NCI-H82 treated with DMSO at 0.1 percent for 48 hours (cell line): ENCODE measurements at regions not wholly inside any gene's neighbourhood (a gene's known extent, or its start where the extent isn't known, plus 50 kb on each side); places are given as distances from the start of the nearest gene placed in this dataset.

Experiments
- DNase-seq: peaks from one replicate; lab custom pipeline; 2025; ENCODE audit not compliant: unreplicated experiment; lab: John Stamatoyannopoulos, UW

GRCh38 chr2:126792993-126793392 is 105.7 kb upstream of the TEX51 start:
- DNase-seq = no peak

DNA sequence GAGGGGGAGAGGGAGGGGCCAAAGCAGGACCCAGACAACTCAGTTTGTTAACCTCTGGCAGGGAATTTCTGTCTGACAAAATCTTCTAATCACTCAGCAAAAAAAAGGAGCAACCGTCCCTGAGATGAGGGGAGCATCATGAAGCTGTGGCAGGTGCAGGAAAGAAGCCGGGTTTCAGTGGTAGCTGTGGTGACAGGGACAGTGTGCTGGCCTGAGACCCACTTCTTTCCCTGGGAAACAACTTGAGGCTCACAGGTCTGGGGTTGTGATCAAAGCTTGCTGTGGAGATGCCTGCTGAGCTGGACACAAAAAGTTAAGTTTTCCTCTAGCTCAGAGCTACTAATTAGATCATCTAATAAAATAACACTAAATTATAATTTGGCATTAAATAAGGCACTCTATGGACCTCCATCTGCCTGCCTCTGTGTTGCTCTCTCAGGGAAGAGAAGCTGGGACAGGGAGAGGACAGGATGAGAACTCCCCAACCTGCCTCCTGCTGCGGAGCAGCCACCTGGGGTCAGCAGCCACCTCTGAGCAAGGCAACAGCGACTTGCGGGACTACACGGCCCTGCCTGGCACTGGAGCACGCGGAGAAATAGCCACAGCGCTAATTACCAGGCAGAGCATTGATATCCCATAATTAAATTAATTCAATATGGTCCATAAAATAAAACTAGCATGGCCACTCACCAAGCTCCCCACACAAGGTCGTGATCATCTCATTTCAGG is 104.6 kb upstream of the TEX51 start:
- no peak for DNase-seq

- DNase-seq = no peak
Measured at GRCh38 chr2:126795656-126796055, 103.0 kb upstream of the TEX51 start.

DNA sequence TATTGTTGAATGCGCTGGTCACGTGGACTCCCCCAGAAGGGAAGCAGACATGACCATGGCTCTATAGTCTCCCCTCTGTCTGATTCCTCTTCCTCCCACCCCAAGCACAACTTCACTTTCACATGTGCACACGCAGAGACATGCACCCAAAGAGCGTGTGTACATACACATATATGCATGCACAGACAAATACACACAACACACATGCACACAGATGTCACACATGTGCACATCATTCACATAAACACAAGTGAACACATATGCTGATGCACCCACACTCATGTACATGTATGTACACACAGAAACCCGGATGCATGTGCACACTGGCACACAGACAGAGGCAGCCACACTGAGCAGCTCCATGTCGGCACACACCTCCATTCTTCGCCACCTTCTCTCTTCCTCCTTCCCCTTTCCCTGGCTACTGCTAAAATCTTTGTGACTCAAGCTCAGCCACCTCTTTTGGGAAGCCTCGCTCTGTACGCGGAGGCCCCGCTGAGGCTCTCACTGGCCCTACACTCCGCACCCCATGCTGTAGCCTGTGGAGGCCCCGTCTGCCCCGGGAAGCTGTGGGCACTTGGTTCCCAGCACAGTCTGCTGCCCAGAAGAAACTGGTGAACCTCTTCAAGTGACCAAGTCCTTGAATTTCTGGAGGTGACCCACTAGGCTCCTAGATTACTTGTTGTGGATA is 101.6 kb upstream of the TEX51 start:
- DNase-seq = no peak

DNA sequence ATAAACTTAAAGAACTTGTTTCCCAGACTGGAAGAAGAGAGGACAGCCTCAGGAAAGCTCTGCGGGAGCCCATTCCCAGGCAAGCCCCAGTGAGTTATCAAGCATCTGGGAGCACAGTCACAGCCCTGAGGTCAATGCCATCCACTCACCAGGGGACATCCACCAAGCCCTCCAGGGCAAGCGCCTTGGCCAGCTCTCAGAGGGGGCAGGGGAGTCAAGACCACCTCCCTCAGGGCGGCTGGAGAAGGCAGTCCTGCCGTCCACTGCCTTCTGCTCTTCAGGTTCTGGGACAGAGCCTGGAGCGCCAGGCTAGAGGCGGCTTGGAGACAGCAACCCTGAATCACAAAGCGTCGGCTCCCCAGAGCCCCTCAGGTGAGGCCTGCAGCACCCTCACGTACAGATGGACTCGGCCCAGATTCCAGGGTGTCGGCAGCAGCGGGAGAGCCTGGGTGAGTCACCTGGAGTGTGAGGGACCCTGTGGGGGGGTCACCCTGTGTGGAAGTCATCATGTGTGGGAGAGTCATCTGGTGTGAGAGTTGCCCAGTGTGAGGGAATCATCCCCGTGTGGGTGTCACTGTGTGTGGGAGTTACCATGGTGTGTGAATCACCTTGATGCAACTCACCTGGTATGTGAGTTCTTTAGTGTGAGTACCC is 100.9 kb upstream of the TEX51 start:
- DNase-seq = no peak

GRCh38 chr2:126798276-126799140 is 100.2 kb upstream of the TEX51 start:
- no peak for DNase-seq

DNA sequence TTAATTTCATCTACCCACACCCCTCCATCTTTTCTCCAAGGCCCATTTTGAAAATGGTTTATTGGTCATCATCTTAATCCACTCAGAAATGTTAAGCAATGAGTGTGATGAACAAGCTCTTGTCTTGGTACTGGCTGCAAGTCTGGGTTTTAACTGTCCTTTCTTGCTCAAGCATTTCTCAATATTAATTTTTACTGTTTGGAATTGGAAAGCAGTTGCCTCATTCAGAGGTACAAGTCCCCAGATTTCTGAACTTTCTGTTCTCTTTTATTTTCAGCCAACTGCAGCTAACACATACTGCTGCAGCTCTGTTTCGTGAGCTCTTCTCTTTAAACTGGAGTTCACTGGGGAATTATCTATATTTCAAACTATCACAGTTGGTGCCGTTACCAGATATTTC is 99.4 kb upstream of the TEX51 start:
- no peak for DNase-seq

DNA sequence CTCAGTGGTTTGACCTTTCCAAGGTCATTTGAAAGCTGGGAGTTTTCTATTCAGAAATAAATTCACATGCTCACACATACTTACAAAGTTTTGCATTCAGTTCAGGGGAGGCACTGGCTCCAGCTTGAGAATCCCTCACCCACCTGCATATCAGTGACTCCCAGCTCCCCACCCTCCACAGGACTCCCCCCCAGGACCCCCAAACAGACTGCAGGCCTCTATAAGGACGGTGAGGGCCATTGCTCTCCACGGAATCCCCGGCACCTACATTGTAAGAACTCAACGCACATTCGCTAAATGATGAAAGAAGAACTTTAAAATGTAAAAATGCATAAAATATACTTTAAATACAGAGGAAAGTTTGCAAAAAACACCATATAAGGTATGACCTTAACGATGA is 97.2 kb upstream of the TEX51 start:
- no peak for DNase-seq

DNA sequence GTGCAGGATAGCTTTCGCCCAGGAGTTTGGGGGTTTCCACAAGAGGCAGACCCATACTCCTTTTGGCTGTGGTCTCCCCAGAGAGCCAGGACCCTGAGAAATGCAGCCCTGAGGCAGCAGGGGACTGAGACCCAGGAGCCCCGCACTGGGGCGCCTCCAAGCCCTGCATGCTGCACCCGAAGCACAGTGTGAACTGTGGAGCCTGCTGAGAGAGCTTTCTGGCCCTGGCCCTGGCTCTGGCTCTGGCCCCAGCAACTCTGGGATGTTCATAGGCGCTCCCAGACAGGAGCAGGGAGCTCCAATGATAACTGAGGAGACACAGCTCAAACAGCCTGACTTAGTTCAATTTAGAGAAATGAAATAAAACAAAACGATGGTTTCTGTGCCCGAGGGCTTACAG is 96.4 kb upstream of the TEX51 start:
- no peak for DNase-seq

GRCh38 chr2:126802774-126803433 is 95.8 kb upstream of the TEX51 start:
- no peak for DNase-seq

DNA sequence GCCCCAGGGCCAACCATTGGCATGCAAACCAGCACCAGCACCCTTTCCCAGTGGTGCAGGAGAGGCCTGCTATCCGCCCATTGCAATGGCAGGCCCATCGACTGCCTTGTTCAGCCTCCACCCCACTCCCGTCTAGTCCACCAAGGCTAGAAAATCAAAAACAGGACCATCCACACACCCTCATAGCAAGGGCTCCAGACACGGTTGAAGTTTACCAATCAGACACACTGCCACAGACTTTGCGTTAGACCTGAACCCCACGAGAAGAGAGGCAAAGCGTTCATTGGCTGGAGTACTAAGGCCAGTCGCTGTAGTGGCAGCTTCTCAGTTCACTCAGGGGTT is 95.3 kb upstream of the TEX51 start:
- no peak for DNase-seq

DNA sequence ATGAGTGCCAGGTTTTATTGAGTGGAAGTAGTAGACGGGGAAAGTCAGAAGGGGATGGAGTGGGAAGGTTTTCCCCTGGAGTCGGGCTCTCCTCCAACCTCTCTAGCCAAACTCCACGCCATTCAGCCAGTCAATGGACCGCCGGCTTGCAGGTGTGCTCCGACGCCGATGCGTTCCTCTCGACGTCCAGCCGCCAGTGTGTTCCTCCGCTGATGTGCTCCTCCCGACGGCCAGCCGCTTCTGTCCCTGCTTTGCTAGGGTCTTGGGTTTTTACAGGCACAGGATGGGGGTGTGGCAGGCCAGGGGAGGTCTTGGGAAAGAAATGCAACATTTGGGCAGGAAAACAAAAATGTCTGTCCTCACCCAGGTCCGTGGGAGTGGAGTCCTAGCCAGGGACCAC is 94.3 kb upstream of the TEX51 start:
- no peak for DNase-seq

DNA sequence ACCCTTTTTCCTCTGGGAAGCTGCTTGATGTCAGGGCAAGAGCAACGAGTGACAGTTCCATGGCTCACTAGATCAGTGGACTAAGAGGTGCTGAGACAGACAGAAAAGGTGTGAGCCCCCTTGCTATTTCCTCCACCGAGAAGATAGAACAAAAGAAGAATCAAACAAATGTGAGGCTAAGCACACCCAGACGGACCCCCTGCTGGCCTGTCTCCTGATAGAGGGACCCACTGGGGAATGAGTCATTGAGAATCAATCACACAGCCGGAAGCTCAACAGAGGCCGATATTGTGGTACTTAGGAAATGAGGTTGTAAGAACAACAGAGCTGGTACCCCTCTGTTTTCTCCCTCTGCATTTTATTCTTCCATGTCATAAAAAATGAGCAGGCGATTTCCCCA is 89.8 kb upstream of the TEX51 start:
- DNase-seq = no peak

DNA sequence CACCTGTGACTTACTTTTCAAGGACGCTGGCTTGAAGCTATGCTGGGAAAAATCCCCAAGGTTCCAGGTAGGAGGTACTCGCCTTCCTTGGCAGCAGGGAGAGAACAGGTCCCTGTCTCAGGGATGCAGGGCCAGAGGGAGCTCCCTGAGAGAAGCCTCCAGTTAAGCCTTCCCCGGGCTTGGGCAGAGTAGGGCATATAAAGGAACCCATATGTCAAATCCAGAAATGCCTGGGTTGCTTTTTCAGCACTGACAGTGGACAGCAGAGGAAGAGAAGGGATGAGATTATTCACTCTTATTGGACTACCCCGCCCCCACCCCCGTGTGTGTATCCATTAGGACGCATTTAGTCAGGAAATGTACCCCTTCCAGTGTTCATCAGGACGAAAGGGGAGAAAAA is 89.3 kb upstream of the TEX51 start:
- DNase-seq = no peak

DNA sequence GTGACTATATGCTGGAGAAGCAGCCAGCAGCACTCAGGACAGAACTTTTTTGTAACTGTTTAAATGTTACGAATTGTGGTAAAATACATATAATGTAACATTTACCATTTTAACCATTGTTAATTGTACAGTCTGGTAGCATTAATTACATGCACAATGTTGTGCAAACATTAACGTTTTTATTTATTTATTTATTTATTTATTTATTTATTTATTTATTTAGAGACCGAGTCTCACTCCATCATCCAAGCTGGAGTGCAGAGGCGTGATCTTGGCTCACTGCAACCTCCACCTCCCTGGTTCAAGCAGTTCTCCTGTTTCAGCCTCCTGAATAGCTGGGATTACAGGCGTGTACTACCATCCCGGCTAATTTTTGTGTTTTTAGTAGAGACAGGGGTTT is 88.7 kb upstream of the TEX51 start:
- DNase-seq = no peak

GRCh38 chr2:126811101-126811500 is 87.6 kb upstream of the TEX51 start:
- DNase-seq = no peak

- DNase-seq = no peak
Measured at GRCh38 chr2:126817172-126817571, 81.5 kb upstream of the TEX51 start.

- no peak for DNase-seq
Measured at GRCh38 chr2:126822115-126822514, 76.6 kb upstream of the TEX51 start.

DNA sequence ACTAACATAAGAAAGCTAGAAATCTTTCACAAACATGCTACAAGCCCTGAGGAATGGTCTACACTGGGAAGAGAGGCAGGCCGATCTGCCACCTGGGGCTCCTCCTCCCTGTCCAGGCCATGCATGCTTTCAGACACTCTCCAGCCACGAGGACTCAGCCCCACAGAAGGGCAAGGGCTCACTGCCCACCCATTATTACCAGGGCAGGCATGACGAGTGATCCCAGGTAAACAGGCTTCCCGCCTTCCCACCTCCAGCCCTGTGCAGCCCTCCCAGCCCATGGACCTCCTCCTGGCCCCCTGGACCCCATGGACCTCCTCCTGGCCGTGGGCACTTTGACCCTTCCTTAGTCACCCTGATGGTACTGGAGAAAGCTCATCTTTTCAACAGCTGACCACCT is 75.8 kb upstream of the TEX51 start:
- DNase-seq = no peak

- DNase-seq = no peak
Measured at GRCh38 chr2:126823951-126824350, 74.7 kb upstream of the TEX51 start.

- no peak for DNase-seq
Measured at GRCh38 chr2:126824663-126825062, 74.0 kb upstream of the TEX51 start.
